GM23338 (cell line): ENCODE measurements at regions not wholly inside any gene's neighbourhood (a gene's known extent, or its start where the extent isn't known, plus 50 kb on each side); places are given as distances from the start of the nearest gene placed in this dataset.

Source experiments
- ATAC-seq: fragments of 200-7000 bp; cut with Tn5 transposase; 3 replicates; pipeline ENCODE4 v1.9.1; 2020
- DNase-seq: peaks from one replicate; pipeline ENCODE4 v3.0.0-alpha.2; 2015; ENCODE audit warnings: low spot score
- H2AFZ ChIP-seq: fragments of 200-600 bp; sonication (generic); 2 replicates; pipeline ENCODE4 v1.8.0; 2016; ENCODE audit warnings: antibody characterized with exemption, mild to moderate bottlenecking, moderate library complexity
- H3F3A ChIP-seq: fragments of 200-600 bp; sonication (generic); replicated peaks from 2 replicates; pipeline ENCODE4 v1.8.0; 2017; ENCODE audit warnings: antibody characterized with exemption, mixed run types, low read depth
- H3K27ac ChIP-seq: fragments of 200-600 bp; sonication (generic); 2 replicates; pipeline ENCODE4 v1.6.1; 2016; ENCODE audit warnings: low read depth
- H3K27me3 ChIP-seq: fragments of 200-600 bp; sonication (generic); 2 replicates; pipeline ENCODE4 v1.8.0; 2016; ENCODE audit warnings: mild to moderate bottlenecking, mixed run types, moderate library complexity; ENCODE audit not compliant: insufficient read depth
- H3K36me3 ChIP-seq: fragments of 200-600 bp; sonication (generic); 2 replicates; pipeline ENCODE4 v1.8.0; 2016; ENCODE audit warnings: mild to moderate bottlenecking; ENCODE audit not compliant: insufficient read depth
- H3K4me1 ChIP-seq: fragments of 200-600 bp; sonication (generic); 2 replicates; pipeline ENCODE4 v1.8.0; 2016; ENCODE audit warnings: mild to moderate bottlenecking, moderate library complexity; ENCODE audit not compliant: insufficient read depth
- H3K4me2 ChIP-seq: fragments of 200-600 bp; sonication (generic); 2 replicates; pipeline ENCODE4 v1.7.1; 2017; ENCODE audit warnings: mixed run types
- H3K4me3 ChIP-seq: fragments of 200-600 bp; sonication (generic); 2 replicates; pipeline ENCODE4 v1.6.1; 2016; ENCODE audit warnings: mixed run types
- H3K79me2 ChIP-seq: fragments of 200-600 bp; sonication (generic); replicated peaks from 2 replicates; pipeline ENCODE4 v1.8.0; 2017; ENCODE audit warnings: mild to moderate bottlenecking; ENCODE audit not compliant: insufficient read depth
- H3K9me2 ChIP-seq: fragments of 200-600 bp; sonication (generic); 2 replicates; pipeline ENCODE4 v1.8.0; 2017; ENCODE audit not compliant: insufficient read depth
- H4K20me1 ChIP-seq: fragments of 200-600 bp; sonication (generic); replicated peaks from 2 replicates; pipeline ENCODE4 v1.8.0; 2017; ENCODE audit warnings: mild to moderate bottlenecking; ENCODE audit not compliant: insufficient read depth
- H3K27ac Mint-ChIP-seq: 2 replicates; pipeline ENCODE4 v1.8.0; 2020; ENCODE audit warnings: inconsistent platforms, mild to moderate bottlenecking, moderate library complexity, mixed read lengths
- H3K27me3 Mint-ChIP-seq: 3 replicates; pipeline ENCODE4 v1.8.0; 2022; ENCODE audit warnings: low read depth, mild to moderate bottlenecking, moderate library complexity, mixed read lengths, inconsistent platforms; ENCODE audit not compliant: insufficient read depth, poor library complexity
- H3K36me3 Mint-ChIP-seq: 3 replicates; pipeline ENCODE4 v1.8.0; 2021; ENCODE audit warnings: low read depth, mild to moderate bottlenecking, inconsistent platforms, moderate library complexity, mixed read lengths
- H3K4me1 Mint-ChIP-seq: 3 replicates; pipeline ENCODE4 v1.8.0; 2020; ENCODE audit warnings: mild to moderate bottlenecking, inconsistent platforms, mixed read lengths
- H3K4me3 Mint-ChIP-seq: 3 replicates; pipeline ENCODE4 v1.8.0; 2021; ENCODE audit warnings: moderate library complexity, mild to moderate bottlenecking, inconsistent platforms, mixed read lengths
- H3K9me3 Mint-ChIP-seq: 3 replicates; pipeline ENCODE4 v1.8.0; 2020; ENCODE audit warnings: moderate library complexity, mild to moderate bottlenecking, inconsistent platforms, mixed read lengths
- CREB1 ChIP-seq: fragments of 250-450 bp; sonication (Bioruptor Pico); IDR thresholded peaks from 2 replicates; pipeline ENCODE4 v1.5.0; 2020; ENCODE audit warnings: low read depth, mild to moderate bottlenecking, moderate library complexity
- CTCF ChIP-seq, 2 experiments: fragments of 200-600 bp in 1 of 2; sonication (generic) in 1 of 2; conservative IDR thresholded peaks; 2 replicates each; pipeline versions ENCODE4 v1.5.1 to v1.6.1; 2016 to 2017; ENCODE audit warnings: antibody characterized with exemption in 2 of 2, low read depth in 2 of 2, mild to moderate bottlenecking in 2 of 2, moderate library complexity in 1 of 2
- ETS1 ChIP-seq: IDR thresholded peaks from 2 replicates; pipeline ENCODE4 v1.6.1; 2016; ENCODE audit warnings: antibody characterized with exemption
- EZH2phosphoT487 ChIP-seq: fragments of 200-600 bp; sonication (generic); IDR thresholded peaks from one replicate; pipeline ENCODE4 v1.8.1; 2018; ENCODE audit warnings: antibody characterized with exemption; ENCODE audit not compliant: unreplicated experiment
- REST ChIP-seq: IDR thresholded peaks from one replicate; pipeline ENCODE4 v1.6.1; 2018; ENCODE audit warnings: antibody characterized with exemption; ENCODE audit not compliant: unreplicated experiment
- STAT1 ChIP-seq: IDR thresholded peaks from one replicate; pipeline ENCODE4 v1.6.1; 2016; ENCODE audit warnings: antibody characterized with exemption; ENCODE audit not compliant: unreplicated experiment
- ZNF114 ChIP-seq: fragments of 250-450 bp; sonication (Bioruptor Pico); IDR thresholded peaks from 2 replicates; pipeline ENCODE4 v1.5.0; 2020; ENCODE audit warnings: mild to moderate bottlenecking, moderate library complexity
- ZNF331 ChIP-seq: fragments of 250-450 bp; sonication (Bioruptor Pico); IDR thresholded peaks from 2 replicates; pipeline ENCODE4 v1.5.0; 2020; ENCODE audit warnings: low read depth, mild to moderate bottlenecking, moderate library complexity

GRCh38 chr20:22962567-22963439, 72.3 kb upstream of the SSTR4 start:
- ATAC-seq (no peak), DNase-seq (no peak)
- Mint-ChIP-seq H3K27ac (no peak overlapping the region), H3K4me3 (no peak overlapping the region), H3K4me1 (peaks cover 11% of the 10 kb centered on the region; the same call in 2 of the 3 replicates), H3K9me3 (peaks cover 3% of the 10 kb centered on the region; the same call in 1 of the 3 replicates), H3K36me3 (no peaks in the 10 kb centered on the region), H3K27me3 (peaks cover 3% of the 10 kb centered on the region)
- Histone ChIP-seq H3F3A (no peaks in the 10 kb centered on the region), H3K4me2 (no peak overlapping the region), H2AFZ (no peak overlapping the region), H3K79me2 (no peaks in the 10 kb centered on the region), H3K4me1 (no peaks in the 10 kb centered on the region), H3K36me3 (no peaks in the 10 kb centered on the region), H3K27me3 (no peaks in the 10 kb centered on the region), H4K20me1 (no peaks in the 10 kb centered on the region), H3K4me3 (no peak overlapping the region), H3K27ac (no peak overlapping the region), H3K9me2 (peaks cover 6% of the 10 kb centered on the region; the same call in 1 of the 2 replicates)
- TF ChIP-seq CREB1 (CRISPR knock-in tag) (no peak), ZNF331 (CRISPR knock-in tag) (no peak), ETS1 (no peak), CTCF (conservative IDR thresholded peaks at IDR 0.05; ENCODE audit: low read depth in 2 of 2) (no peak), STAT1 (no peak), REST (no peak), EZH2phosphoT487 (no peak), ZNF114 (CRISPR knock-in tag) (no peak)
